ENCODE measurements at regions not wholly inside any gene's neighbourhood (a gene's known extent, or its start where the extent isn't known, plus 50 kb on each side); places are given as distances from the start of the nearest gene placed in this dataset.

- TF ChIP-seq EZH2 (IDR thresholded peaks at IDR 0.05) (no peak), POLR2AphosphoS5 (IDR thresholded peaks at IDR 0.05; ENCODE audit: borderline replicate concordance, low read depth, low read length) (no peak)
Observed at GRCh38 chr1:60152891-60153290, 79.3 kb upstream of the C1orf87 start.

Measured in SK-N-MC (cell line).